ENCODE measurements at regions not wholly inside any gene's neighbourhood (a gene's known extent, or its start where the extent isn't known, plus 50 kb on each side); places are given as distances from the start of the nearest gene placed in this dataset.

DNA sequence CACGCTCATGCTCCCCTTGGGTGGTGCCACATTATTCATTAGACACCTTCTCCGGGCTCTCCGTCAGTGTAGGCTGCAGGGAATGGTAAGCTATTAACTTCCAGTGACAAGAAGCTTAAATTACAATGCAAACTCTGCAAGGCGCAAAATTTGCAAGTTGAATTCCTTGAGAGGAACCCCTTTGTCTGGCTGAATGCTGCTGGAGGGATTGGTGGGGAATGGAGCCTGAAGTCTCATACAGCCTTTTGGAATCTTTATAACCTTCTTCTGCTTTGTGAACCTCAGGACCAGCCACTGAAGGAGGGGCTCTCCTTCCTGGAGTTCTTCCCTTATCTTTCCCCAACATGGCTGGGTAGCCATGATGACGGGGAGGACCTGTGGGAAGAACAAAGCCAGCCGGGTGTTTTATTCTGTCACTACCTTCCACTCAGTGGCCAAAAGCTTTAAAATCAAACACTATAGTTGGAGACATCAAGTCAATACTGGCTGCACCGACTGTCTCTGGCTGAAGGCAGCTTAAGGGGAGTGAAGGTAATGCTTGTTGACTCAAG, 220.9 kb upstream of the EPHA4 start:
- TF ChIP-seq, protein P1, sequence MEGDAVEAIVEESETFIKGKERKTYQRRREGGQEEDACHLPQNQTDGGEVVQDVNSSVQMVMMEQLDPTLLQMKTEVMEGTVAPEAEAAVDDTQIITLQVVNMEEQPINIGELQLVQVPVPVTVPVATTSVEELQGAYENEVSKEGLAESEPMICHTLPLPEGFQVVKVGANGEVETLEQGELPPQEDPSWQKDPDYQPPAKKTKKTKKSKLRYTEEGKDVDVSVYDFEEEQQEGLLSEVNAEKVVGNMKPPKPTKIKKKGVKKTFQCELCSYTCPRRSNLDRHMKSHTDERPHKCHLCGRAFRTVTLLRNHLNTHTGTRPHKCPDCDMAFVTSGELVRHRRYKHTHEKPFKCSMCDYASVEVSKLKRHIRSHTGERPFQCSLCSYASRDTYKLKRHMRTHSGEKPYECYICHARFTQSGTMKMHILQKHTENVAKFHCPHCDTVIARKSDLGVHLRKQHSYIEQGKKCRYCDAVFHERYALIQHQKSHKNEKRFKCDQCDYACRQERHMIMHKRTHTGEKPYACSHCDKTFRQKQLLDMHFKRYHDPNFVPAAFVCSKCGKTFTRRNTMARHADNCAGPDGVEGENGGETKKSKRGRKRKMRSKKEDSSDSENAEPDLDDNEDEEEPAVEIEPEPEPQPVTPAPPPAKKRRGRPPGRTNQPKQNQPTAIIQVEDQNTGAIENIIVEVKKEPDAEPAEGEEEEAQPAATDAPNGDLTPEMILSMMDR (optimal IDR thresholded peaks at IDR 0.05 in 1 of 3, IDR thresholded peaks at IDR 0.05 in 1 of 3, conservative IDR thresholded peaks at IDR 0.05 in 1 of 3; ENCODE audit: extremely low read depth in 1 of 3, insufficient read depth in 2 of 3, low read length in 3 of 3), result no peak
- no peak for TF ChIP-seq EZH2 (IDR thresholded peaks at IDR 0.05; ENCODE audit: low read length)

All from keratinocyte (primary cell).